ENCODE measurements at regions not wholly inside any gene's neighbourhood (a gene's known extent, or its start where the extent isn't known, plus 50 kb on each side); places are given as distances from the start of the nearest gene placed in this dataset.

GRCh38 chr4:111492496-111492895 is 652.8 kb upstream of the FAM241A start:
- H3K4me3 ChIP-seq (ENCODE audit: low read depth, low read length), result no peak overlapping the region
- DNase-seq (ENCODE audit: low read depth), result peak; percentile 3
- no peak for TF ChIP-seq CTCF (conservative IDR thresholded peaks at IDR 0.05; ENCODE audit: low read depth, low read length)

GRCh38 chr4:111494471-111494870 is 650.8 kb upstream of the FAM241A start:
- no peak for TF ChIP-seq CTCF (conservative IDR thresholded peaks at IDR 0.05; ENCODE audit: low read depth, low read length)
- H3K4me3 ChIP-seq (ENCODE audit: low read depth, low read length), result no peak overlapping the region
- no peak for DNase-seq (ENCODE audit: low read depth)

- no peak overlapping the region for H3K4me3 ChIP-seq (ENCODE audit: low read depth, low read length)
- no peak for DNase-seq (ENCODE audit: low read depth)
- no peak for TF ChIP-seq CTCF (conservative IDR thresholded peaks at IDR 0.05; ENCODE audit: low read depth, low read length)
These were observed 650.3 kb upstream of the FAM241A start for GRCh38 chr4:111494971-111495370.

- H3K4me3 ChIP-seq (ENCODE audit: low read depth, low read length), result no peak overlapping the region
- no peak for TF ChIP-seq CTCF (conservative IDR thresholded peaks at IDR 0.05; ENCODE audit: low read depth, low read length)
- DNase-seq (ENCODE audit: low read depth), result no peak
These were observed 646.0 kb upstream of the FAM241A start for GRCh38 chr4:111499291-111499690.

- no peak for DNase-seq (ENCODE audit: low read depth)
- no peak overlapping the region for H3K4me3 ChIP-seq (ENCODE audit: low read depth, low read length)
- TF ChIP-seq CTCF (conservative IDR thresholded peaks at IDR 0.05; ENCODE audit: low read depth, low read length), result no peak
These were observed 645.5 kb upstream of the FAM241A start for GRCh38 chr4:111499706-111500105.

GRCh38 chr4:111500858-111501257 is 644.4 kb upstream of the FAM241A start:
- TF ChIP-seq CTCF (conservative IDR thresholded peaks at IDR 0.05; ENCODE audit: low read depth, low read length), result no peak
- no peak overlapping the region for H3K4me3 ChIP-seq (ENCODE audit: low read depth, low read length)
- DNase-seq (ENCODE audit: low read depth), result no peak

- no peak overlapping the region for H3K4me3 ChIP-seq (ENCODE audit: low read depth, low read length)
- DNase-seq (ENCODE audit: low read depth), result no peak
- no peak for TF ChIP-seq CTCF (conservative IDR thresholded peaks at IDR 0.05; ENCODE audit: low read depth, low read length)
These were observed 643.3 kb upstream of the FAM241A start for GRCh38 chr4:111501946-111502345.
